Fibroblast of the aortic adventitia (primary cell): ENCODE measurements at regions not wholly inside any gene's neighbourhood (a gene's known extent, or its start where the extent isn't known, plus 50 kb on each side); places are given as distances from the start of the nearest gene placed in this dataset.

Source experiments
- DNase-seq: peaks from one replicate; pipeline ENCODE4 v3.0.0-alpha.2; 2010; ENCODE audit warnings: low read depth
- H3K4me3 ChIP-seq: 2 replicates; pipeline ENCODE4 v1.5.1; 2011; ENCODE audit warnings: low read depth, mild to moderate bottlenecking, control low read depth, low read length, moderate library complexity
- TF ChIP-seq, protein P1 (sequence below): IDR thresholded peaks from 2 replicates; pipeline ENCODE4 v1.5.1; 2011; ENCODE audit warnings: mild to moderate bottlenecking, low read length, control low read depth, inconsistent platforms; ENCODE audit not compliant: insufficient read depth

GRCh38 chr7:53431901-53432300 is 396.5 kb downstream of the POM121L12 start:
- TF ChIP-seq, protein P1, sequence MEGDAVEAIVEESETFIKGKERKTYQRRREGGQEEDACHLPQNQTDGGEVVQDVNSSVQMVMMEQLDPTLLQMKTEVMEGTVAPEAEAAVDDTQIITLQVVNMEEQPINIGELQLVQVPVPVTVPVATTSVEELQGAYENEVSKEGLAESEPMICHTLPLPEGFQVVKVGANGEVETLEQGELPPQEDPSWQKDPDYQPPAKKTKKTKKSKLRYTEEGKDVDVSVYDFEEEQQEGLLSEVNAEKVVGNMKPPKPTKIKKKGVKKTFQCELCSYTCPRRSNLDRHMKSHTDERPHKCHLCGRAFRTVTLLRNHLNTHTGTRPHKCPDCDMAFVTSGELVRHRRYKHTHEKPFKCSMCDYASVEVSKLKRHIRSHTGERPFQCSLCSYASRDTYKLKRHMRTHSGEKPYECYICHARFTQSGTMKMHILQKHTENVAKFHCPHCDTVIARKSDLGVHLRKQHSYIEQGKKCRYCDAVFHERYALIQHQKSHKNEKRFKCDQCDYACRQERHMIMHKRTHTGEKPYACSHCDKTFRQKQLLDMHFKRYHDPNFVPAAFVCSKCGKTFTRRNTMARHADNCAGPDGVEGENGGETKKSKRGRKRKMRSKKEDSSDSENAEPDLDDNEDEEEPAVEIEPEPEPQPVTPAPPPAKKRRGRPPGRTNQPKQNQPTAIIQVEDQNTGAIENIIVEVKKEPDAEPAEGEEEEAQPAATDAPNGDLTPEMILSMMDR = no peak

GRCh38 chr7:53437336-53437735 is 401.9 kb downstream of the POM121L12 start:
- DNase-seq = no peak
- no peak overlapping the region for H3K4me3 ChIP-seq
- TF ChIP-seq, protein P1 = no peak

More at GRCh38 chr7:53431901-53432300, 396.5 kb downstream of the POM121L12 start:
- DNase-seq = no peak
- H3K4me3 ChIP-seq = no peak overlapping the region

GRCh38 chr7:53446170-53446569 is 410.7 kb downstream of the POM121L12 start:
- no peak for DNase-seq
- TF ChIP-seq, protein P1 = no peak
- H3K4me3 ChIP-seq = no peak overlapping the region

GRCh38 chr7:53458636-53459035 is 423.2 kb downstream of the POM121L12 start:
- DNase-seq = no peak
- no peak overlapping the region for H3K4me3 ChIP-seq
- TF ChIP-seq, protein P1 = no peak

- no peak for DNase-seq
- H3K4me3 ChIP-seq = no peak overlapping the region
- TF ChIP-seq, protein P1 = no peak
Measured at GRCh38 chr7:53466371-53466770, 430.9 kb downstream of the POM121L12 start.

DNA sequence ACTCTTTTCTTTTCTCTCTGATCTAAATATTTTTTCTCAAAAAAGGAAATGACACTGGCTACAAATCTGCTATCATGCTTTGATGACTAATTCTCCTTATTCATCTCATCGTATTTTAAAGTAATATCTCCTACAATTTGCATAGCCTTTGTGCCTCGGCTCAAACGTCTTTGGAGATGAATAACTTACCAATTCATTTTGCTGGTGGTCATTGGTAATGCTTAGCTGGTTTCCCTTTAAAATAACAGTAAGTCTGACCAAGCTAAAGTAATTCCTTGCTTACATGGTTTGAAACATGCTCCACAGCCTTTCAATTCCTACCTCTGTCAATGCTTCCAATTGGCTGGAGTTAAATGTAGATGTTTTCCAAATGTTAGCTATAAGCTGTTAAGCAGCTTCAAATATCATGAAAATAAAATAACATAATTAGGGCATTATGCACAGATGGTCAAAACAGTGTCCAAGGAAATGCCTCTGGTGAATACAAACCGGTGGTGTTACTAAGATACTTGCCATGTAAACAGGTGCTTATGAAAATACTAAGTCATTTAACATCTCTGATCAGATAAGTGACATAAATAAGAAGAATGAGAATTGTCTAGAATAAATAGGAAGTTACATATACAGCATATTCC is 435.0 kb downstream of the POM121L12 start:
- TF ChIP-seq, protein P1 = no peak
- no peak for DNase-seq
- H3K4me3 ChIP-seq = no peak overlapping the region

DNA sequence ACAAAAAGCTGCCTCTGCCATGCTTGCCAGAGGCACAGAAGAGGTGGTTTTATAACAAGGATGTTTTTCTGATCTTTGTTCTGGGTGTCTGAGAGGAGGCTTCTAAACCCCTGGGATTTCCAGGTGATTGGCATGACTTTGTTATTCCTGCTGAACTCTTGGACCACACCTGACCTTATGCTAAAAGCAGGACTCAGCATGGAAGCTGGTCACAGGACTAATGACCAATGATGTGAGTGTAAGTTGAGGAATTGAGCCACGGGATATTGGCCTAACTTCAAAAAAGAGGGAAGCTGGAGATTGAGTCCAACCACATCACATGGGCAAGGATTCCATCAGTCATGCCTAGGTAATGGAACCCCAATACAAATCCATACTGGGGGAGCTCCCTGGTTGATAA is 437.9 kb downstream of the POM121L12 start:
- TF ChIP-seq, protein P1 = no peak
- no peak for DNase-seq
- H3K4me3 ChIP-seq = no peak overlapping the region
